Neural cell (in vitro differentiated cells): ENCODE measurements at regions not wholly inside any gene's neighbourhood (a gene's known extent, or its start where the extent isn't known, plus 50 kb on each side); places are given as distances from the start of the nearest gene placed in this dataset.

Experiments
- EP300 ChIP-seq: fragments of 450-650 bp; conservative IDR thresholded peaks from 2 replicates; pipeline ENCODE4 v1.6.1; 2014; ENCODE audit warnings: antibody characterized with exemption, mild to moderate bottlenecking, moderate library complexity; ENCODE audit not compliant: poor library complexity, severe bottlenecking
- EZH2 ChIP-seq: fragments of 200-600, 300-800 bp; shearing (Covaris generic), sonication (generic); IDR thresholded peaks from 2 replicates; pipeline ENCODE4 v1.6.1; 2014; ENCODE audit warnings: antibody characterized with exemption, low read length, borderline replicate concordance, mild to moderate bottlenecking; ENCODE audit not compliant: insufficient read depth, poor library complexity, severe bottlenecking
- POLR2AphosphoS5 ChIP-seq: IDR thresholded peaks from 2 replicates; pipeline ENCODE4 v1.6.1; 2012
- TAF1 ChIP-seq: IDR thresholded peaks from 2 replicates; pipeline ENCODE4 v1.6.1; 2012; ENCODE audit warnings: low read depth
- TF ChIP-seq, protein P1 (sequence below): fragments of 450-650 bp; IDR thresholded peaks from 2 replicates; pipeline ENCODE4 v1.5.1; 2014; ENCODE audit warnings: antibody characterized with exemption, mild to moderate bottlenecking, moderate library complexity; ENCODE audit not compliant: poor library complexity, severe bottlenecking

DNA sequence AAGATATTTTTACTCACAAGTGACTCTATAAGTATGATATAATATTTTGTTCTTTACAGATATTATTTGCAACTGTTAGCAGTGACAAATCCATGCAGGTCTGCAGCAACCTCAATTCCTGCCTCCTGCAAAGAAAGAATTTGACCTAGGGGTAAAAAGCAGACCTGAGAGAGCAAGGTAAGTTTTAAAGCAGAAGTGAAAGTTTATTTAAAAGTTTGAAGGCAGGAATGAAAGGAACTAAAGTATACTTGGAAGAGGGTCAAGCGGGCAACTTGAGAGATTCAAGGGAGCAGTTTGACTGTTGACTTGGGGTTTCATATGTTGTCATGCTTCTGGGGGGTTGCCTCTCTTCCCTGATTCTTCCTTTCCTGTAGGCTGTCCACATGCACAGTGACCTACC lies 520.1 kb upstream of the PCDH20 start:
- TF ChIP-seq, protein P1, sequence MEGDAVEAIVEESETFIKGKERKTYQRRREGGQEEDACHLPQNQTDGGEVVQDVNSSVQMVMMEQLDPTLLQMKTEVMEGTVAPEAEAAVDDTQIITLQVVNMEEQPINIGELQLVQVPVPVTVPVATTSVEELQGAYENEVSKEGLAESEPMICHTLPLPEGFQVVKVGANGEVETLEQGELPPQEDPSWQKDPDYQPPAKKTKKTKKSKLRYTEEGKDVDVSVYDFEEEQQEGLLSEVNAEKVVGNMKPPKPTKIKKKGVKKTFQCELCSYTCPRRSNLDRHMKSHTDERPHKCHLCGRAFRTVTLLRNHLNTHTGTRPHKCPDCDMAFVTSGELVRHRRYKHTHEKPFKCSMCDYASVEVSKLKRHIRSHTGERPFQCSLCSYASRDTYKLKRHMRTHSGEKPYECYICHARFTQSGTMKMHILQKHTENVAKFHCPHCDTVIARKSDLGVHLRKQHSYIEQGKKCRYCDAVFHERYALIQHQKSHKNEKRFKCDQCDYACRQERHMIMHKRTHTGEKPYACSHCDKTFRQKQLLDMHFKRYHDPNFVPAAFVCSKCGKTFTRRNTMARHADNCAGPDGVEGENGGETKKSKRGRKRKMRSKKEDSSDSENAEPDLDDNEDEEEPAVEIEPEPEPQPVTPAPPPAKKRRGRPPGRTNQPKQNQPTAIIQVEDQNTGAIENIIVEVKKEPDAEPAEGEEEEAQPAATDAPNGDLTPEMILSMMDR: no peak
- TF ChIP-seq EZH2: no peak
- no peak for TF ChIP-seq EP300
- no peak for TF ChIP-seq POLR2AphosphoS5
- no peak for TF ChIP-seq TAF1
